CD4-positive, alpha-beta T cell treated with Interleukin-21 for 1 hour (primary cell): ENCODE measurements at regions not wholly inside any gene's neighbourhood (a gene's known extent, or its start where the extent isn't known, plus 50 kb on each side); places are given as distances from the start of the nearest gene placed in this dataset.
"Not testable (repeated sequence)": the region's sequence is repeated elsewhere in the genome, so short reads cannot be mapped to it uniquely, and the experiment has no call there.

ENCODE experiments used
- DNase-seq: peaks from one replicate; pipeline ENCODE4 v3.0.0-alpha.2; 2020

- no peak for DNase-seq
Measured at GRCh38 chrX:87968118-87968517, 450.5 kb downstream of the KLHL4 start.

GRCh38 chrX:87972121-87972520, 454.5 kb downstream of the KLHL4 start:
- DNase-seq = not testable (repeated sequence)

GRCh38 chrX:87975365-87975764, 457.8 kb downstream of the KLHL4 start:
- DNase-seq = no peak

- DNase-seq = not testable (repeated sequence)
Measured at GRCh38 chrX:88007873-88008272, 490.3 kb downstream of the KLHL4 start.

- no peak for DNase-seq
Measured at GRCh38 chrX:88024022-88024421, 506.4 kb downstream of the KLHL4 start.

GRCh38 chrX:88072339-88073030, 554.9 kb downstream of the KLHL4 start:
- DNase-seq = no peak

GRCh38 chrX:88101968-88102367, 584.4 kb downstream of the KLHL4 start:
- no peak for DNase-seq

GRCh38 chrX:88135735-88136134, 611.3 kb upstream of the CPXCR1 start:
- no peak for DNase-seq

GRCh38 chrX:88136328-88136727, 610.7 kb upstream of the CPXCR1 start:
- no peak for DNase-seq

GRCh38 chrX:88146577-88146976, 600.4 kb upstream of the CPXCR1 start:
- no peak for DNase-seq

- no peak for DNase-seq
Measured at GRCh38 chrX:88170553-88170952, 576.5 kb upstream of the CPXCR1 start.

- DNase-seq = not testable (repeated sequence)
Measured at GRCh38 chrX:88173932-88174440, 573.0 kb upstream of the CPXCR1 start.

GRCh38 chrX:88202149-88202548, 544.9 kb upstream of the CPXCR1 start:
- DNase-seq = no peak

- no peak for DNase-seq
Measured at GRCh38 chrX:88244066-88244465, 503.0 kb upstream of the CPXCR1 start.

- no peak for DNase-seq
Measured at GRCh38 chrX:88284844-88285243, 462.2 kb upstream of the CPXCR1 start.

- DNase-seq = not testable (repeated sequence)
Measured at GRCh38 chrX:88313972-88314371, 433.1 kb upstream of the CPXCR1 start.

GRCh38 chrX:88325634-88326033, 421.4 kb upstream of the CPXCR1 start:
- DNase-seq = no peak

- DNase-seq = no peak
Measured at GRCh38 chrX:88355252-88355651, 391.8 kb upstream of the CPXCR1 start.

GRCh38 chrX:88366314-88366713, 380.7 kb upstream of the CPXCR1 start:
- no peak for DNase-seq

- no peak for DNase-seq
Measured at GRCh38 chrX:88378406-88378805, 368.6 kb upstream of the CPXCR1 start.

- DNase-seq = no peak
Measured at GRCh38 chrX:88397551-88397950, 349.5 kb upstream of the CPXCR1 start.

GRCh38 chrX:88416002-88416401, 331.0 kb upstream of the CPXCR1 start:
- DNase-seq = no peak

- DNase-seq = no peak
Measured at GRCh38 chrX:88416965-88417364, 330.1 kb upstream of the CPXCR1 start.

- no peak for DNase-seq
Measured at GRCh38 chrX:88424071-88424470, 323.0 kb upstream of the CPXCR1 start.

GRCh38 chrX:88424541-88424940, 322.5 kb upstream of the CPXCR1 start:
- DNase-seq = no peak
